GM23338 (cell line): ENCODE measurements at regions not wholly inside any gene's neighbourhood (a gene's known extent, or its start where the extent isn't known, plus 50 kb on each side); places are given as distances from the start of the nearest gene placed in this dataset.
A peak's percentile ranks its signal among the peaks of the same experiment; 100 is the strongest.

Experiments
- ATAC-seq: fragments of 200-7000 bp; cut with Tn5 transposase; 3 replicates; pipeline ENCODE4 v1.9.1; 2020
- DNase-seq: peaks from one replicate; pipeline ENCODE4 v3.0.0-alpha.2; 2015; ENCODE audit warnings: low spot score
- H2AFZ ChIP-seq: fragments of 200-600 bp; sonication (generic); 2 replicates; pipeline ENCODE4 v1.8.0; 2016; ENCODE audit warnings: antibody characterized with exemption, mild to moderate bottlenecking, moderate library complexity
- H3F3A ChIP-seq: fragments of 200-600 bp; sonication (generic); replicated peaks from 2 replicates; pipeline ENCODE4 v1.8.0; 2017; ENCODE audit warnings: antibody characterized with exemption, mixed run types, low read depth
- H3K27ac ChIP-seq: fragments of 200-600 bp; sonication (generic); 2 replicates; pipeline ENCODE4 v1.6.1; 2016; ENCODE audit warnings: low read depth
- H3K27me3 ChIP-seq: fragments of 200-600 bp; sonication (generic); 2 replicates; pipeline ENCODE4 v1.8.0; 2016; ENCODE audit warnings: mild to moderate bottlenecking, mixed run types, moderate library complexity; ENCODE audit not compliant: insufficient read depth
- H3K36me3 ChIP-seq: fragments of 200-600 bp; sonication (generic); 2 replicates; pipeline ENCODE4 v1.8.0; 2016; ENCODE audit warnings: mild to moderate bottlenecking; ENCODE audit not compliant: insufficient read depth
- H3K4me1 ChIP-seq: fragments of 200-600 bp; sonication (generic); 2 replicates; pipeline ENCODE4 v1.8.0; 2016; ENCODE audit warnings: mild to moderate bottlenecking, moderate library complexity; ENCODE audit not compliant: insufficient read depth
- H3K4me2 ChIP-seq: fragments of 200-600 bp; sonication (generic); 2 replicates; pipeline ENCODE4 v1.7.1; 2017; ENCODE audit warnings: mixed run types
- H3K4me3 ChIP-seq: fragments of 200-600 bp; sonication (generic); 2 replicates; pipeline ENCODE4 v1.6.1; 2016; ENCODE audit warnings: mixed run types
- H3K79me2 ChIP-seq: fragments of 200-600 bp; sonication (generic); replicated peaks from 2 replicates; pipeline ENCODE4 v1.8.0; 2017; ENCODE audit warnings: mild to moderate bottlenecking; ENCODE audit not compliant: insufficient read depth
- H3K9me2 ChIP-seq: fragments of 200-600 bp; sonication (generic); 2 replicates; pipeline ENCODE4 v1.8.0; 2017; ENCODE audit not compliant: insufficient read depth
- H4K20me1 ChIP-seq: fragments of 200-600 bp; sonication (generic); replicated peaks from 2 replicates; pipeline ENCODE4 v1.8.0; 2017; ENCODE audit warnings: mild to moderate bottlenecking; ENCODE audit not compliant: insufficient read depth
- H3K27ac Mint-ChIP-seq: 2 replicates; pipeline ENCODE4 v1.8.0; 2020; ENCODE audit warnings: inconsistent platforms, mild to moderate bottlenecking, moderate library complexity, mixed read lengths
- H3K27me3 Mint-ChIP-seq: 3 replicates; pipeline ENCODE4 v1.8.0; 2022; ENCODE audit warnings: low read depth, mild to moderate bottlenecking, moderate library complexity, mixed read lengths, inconsistent platforms; ENCODE audit not compliant: insufficient read depth, poor library complexity
- H3K36me3 Mint-ChIP-seq: 3 replicates; pipeline ENCODE4 v1.8.0; 2021; ENCODE audit warnings: low read depth, mild to moderate bottlenecking, inconsistent platforms, moderate library complexity, mixed read lengths
- H3K4me1 Mint-ChIP-seq: 3 replicates; pipeline ENCODE4 v1.8.0; 2020; ENCODE audit warnings: mild to moderate bottlenecking, inconsistent platforms, mixed read lengths
- H3K4me3 Mint-ChIP-seq: 3 replicates; pipeline ENCODE4 v1.8.0; 2021; ENCODE audit warnings: moderate library complexity, mild to moderate bottlenecking, inconsistent platforms, mixed read lengths
- H3K9me3 Mint-ChIP-seq: 3 replicates; pipeline ENCODE4 v1.8.0; 2020; ENCODE audit warnings: moderate library complexity, mild to moderate bottlenecking, inconsistent platforms, mixed read lengths
- CTCF ChIP-seq, 2 experiments: fragments of 200-600 bp in 1 of 2; sonication (generic) in 1 of 2; conservative IDR thresholded peaks; 2 replicates each; pipeline versions ENCODE4 v1.5.1 to v1.6.1; 2016 to 2017; ENCODE audit warnings: antibody characterized with exemption in 2 of 2, low read depth in 2 of 2, mild to moderate bottlenecking in 2 of 2, moderate library complexity in 1 of 2
- ETS1 ChIP-seq: IDR thresholded peaks from 2 replicates; pipeline ENCODE4 v1.6.1; 2016; ENCODE audit warnings: antibody characterized with exemption
- EZH2 ChIP-seq: fragments of 200-600 bp; sonication (generic); IDR thresholded peaks from one replicate; pipeline ENCODE4 v1.8.0; 2017; ENCODE audit warnings: antibody characterized with exemption, mild to moderate bottlenecking, low read depth; ENCODE audit not compliant: unreplicated experiment
- JUNB ChIP-seq: IDR thresholded peaks from one replicate; pipeline ENCODE4 v1.6.1; 2016; ENCODE audit warnings: antibody characterized with exemption; ENCODE audit not compliant: unreplicated experiment
- POLR2AphosphoS5 ChIP-seq: IDR thresholded peaks from 2 replicates; pipeline ENCODE4 v1.6.1; 2016; ENCODE audit warnings: antibody characterized with exemption, low read depth
- ZNF114 ChIP-seq: fragments of 250-450 bp; sonication (Bioruptor Pico); IDR thresholded peaks from 2 replicates; pipeline ENCODE4 v1.5.0; 2020; ENCODE audit warnings: mild to moderate bottlenecking, moderate library complexity
- ZNF331 ChIP-seq: fragments of 250-450 bp; sonication (Bioruptor Pico); IDR thresholded peaks from 2 replicates; pipeline ENCODE4 v1.5.0; 2020; ENCODE audit warnings: low read depth, mild to moderate bottlenecking, moderate library complexity
- ZNF462 ChIP-seq: fragments of 250-450 bp; sonication (Bioruptor Pico); IDR thresholded peaks from 2 replicates; pipeline ENCODE4 v1.5.0; 2020; ENCODE audit warnings: mild to moderate bottlenecking, moderate library complexity

GRCh38 chr13:51525567-51526167 lies 58.6 kb upstream of the WDFY2 start (continued):
- TF ChIP-seq EZH2 (no peak), ZNF114 (CRISPR knock-in tag) (no peak), ETS1 (no peak), ZNF331 (CRISPR knock-in tag) (no peak), ZNF462 (CRISPR knock-in tag) (no peak), POLR2AphosphoS5 (no peak)

GRCh38 chr13:51526202-51526601 lies 58.1 kb upstream of the WDFY2 start:
- no peak overlapping the region for H3K4me3 Mint-ChIP-seq
- peaks cover 4% of the 10 kb centered on the region for H3K9me2 ChIP-seq
- no peaks in the 10 kb centered on the region for H3K27me3 ChIP-seq
- DNase-seq (no peak), ATAC-seq (no peak)
- peaks cover 29% of the 10 kb centered on the region for H3K4me1 ChIP-seq
- H3K4me1 Mint-ChIP-seq, result no peaks in the 10 kb centered on the region
- peak overlapping the region; percentile 83; the same call in 1 of the 2 replicates for H2AFZ ChIP-seq
- H3K4me3 ChIP-seq, result no peak overlapping the region
- peak overlapping the region; percentile 35; the same call in 1 of the 2 replicates for H3K4me2 ChIP-seq
- H3K27ac Mint-ChIP-seq, result no peak overlapping the region
- H3K27ac ChIP-seq, result no peak overlapping the region
- peaks cover 9% of the 10 kb centered on the region; the same call in 2 of the 3 replicates for H3K9me3 Mint-ChIP-seq
- no peaks in the 10 kb centered on the region for H3K27me3 Mint-ChIP-seq
- no peaks in the 10 kb centered on the region for H3K79me2 ChIP-seq
- H3F3A ChIP-seq, result no peaks in the 10 kb centered on the region
- no peaks in the 10 kb centered on the region for H4K20me1 ChIP-seq
- no peaks in the 10 kb centered on the region for H3K36me3 ChIP-seq
- H3K36me3 Mint-ChIP-seq, result peaks cover 4% of the 10 kb centered on the region; the same call in 1 of the 3 replicates
- TF ChIP-seq ZNF331 (CRISPR knock-in tag) (no peak), JUNB (no peak), CTCF (conservative IDR thresholded peaks at IDR 0.05; ENCODE audit: low read depth in 2 of 2) (no peak), POLR2AphosphoS5 (no peak), EZH2 (no peak), ZNF114 (CRISPR knock-in tag) (no peak), ETS1 (no peak)
